SK-N-SH (cell line): ENCODE measurements at regions not wholly inside any gene's neighbourhood (a gene's known extent, or its start where the extent isn't known, plus 50 kb on each side); places are given as distances from the start of the nearest gene placed in this dataset.

Source experiments
- CHD2 ChIP-seq: fragments of 150-350 bp; IDR thresholded peaks from 2 replicates; pipeline ENCODE4 v1.6.1; 2018; ENCODE audit warnings: low read length; ENCODE audit not compliant: partially characterized antibody
- EP300 ChIP-seq, 2 experiments: IDR thresholded peaks; 2 replicates each; pipeline versions ENCODE4 v1.4.0 to v1.6.1; 2012; ENCODE audit warnings: borderline replicate concordance in 1 of 2, low read depth in 1 of 2, low read length in 1 of 2
- FOXJ3 ChIP-seq: sonication (generic); formaldehyde crosslinking; IDR thresholded peaks from 2 replicates; pipeline ENCODE4 v1.5.1; 2020; ENCODE audit warnings: mild to moderate bottlenecking, missing genetic modification reagents
- FOXM1 ChIP-seq: IDR thresholded peaks from 2 replicates; pipeline ENCODE4 v1.4.0; 2012; ENCODE audit warnings: low read depth, mild to moderate bottlenecking
- JUND ChIP-seq: IDR thresholded peaks from 2 replicates; pipeline ENCODE4 v1.4.0; 2012
- MAX ChIP-seq: IDR thresholded peaks from 2 replicates; pipeline ENCODE4 v1.4.0; 2012; ENCODE audit warnings: low read depth
- MEF2A ChIP-seq: IDR thresholded peaks from 2 replicates; pipeline ENCODE4 v1.4.0; 2012; ENCODE audit warnings: low read depth, borderline replicate concordance
- POLR2AphosphoS5 ChIP-seq: IDR thresholded peaks from 2 replicates; pipeline ENCODE4 v1.6.1; 2012; ENCODE audit warnings: low read depth, low read length
- RCOR1 ChIP-seq: fragments of 150-350 bp; IDR thresholded peaks from 2 replicates; pipeline ENCODE4 v1.6.1; 2017; ENCODE audit warnings: antibody characterized with exemption, low read length
- SIN3A ChIP-seq: IDR thresholded peaks from 2 replicates; pipeline ENCODE4 v1.6.1; 2012; ENCODE audit warnings: low read depth, mild to moderate bottlenecking, low read length, moderate library complexity, borderline replicate concordance
- TAF1 ChIP-seq: IDR thresholded peaks from 2 replicates; pipeline ENCODE4 v1.6.1; 2012; ENCODE audit warnings: low read depth, mild to moderate bottlenecking, low read length, moderate library complexity, borderline replicate concordance
- TF ChIP-seq, protein P1 (sequence below): fragments of 200-600 bp; sonication (generic); IDR thresholded peaks from 2 replicates; pipeline ENCODE4 v1.6.1; 2017; ENCODE audit warnings: antibody characterized with exemption, mild to moderate bottlenecking, moderate library complexity
- TF ChIP-seq, protein P2 (sequence below): IDR thresholded peaks from 2 replicates; pipeline ENCODE4 v1.6.1; 2012; ENCODE audit warnings: mild to moderate bottlenecking, low read depth, low read length, moderate library complexity
- TF ChIP-seq, protein P3 (sequence below): IDR thresholded peaks from 2 replicates; pipeline ENCODE4 v1.4.0; 2012; ENCODE audit warnings: low read depth, borderline replicate concordance

DNA sequence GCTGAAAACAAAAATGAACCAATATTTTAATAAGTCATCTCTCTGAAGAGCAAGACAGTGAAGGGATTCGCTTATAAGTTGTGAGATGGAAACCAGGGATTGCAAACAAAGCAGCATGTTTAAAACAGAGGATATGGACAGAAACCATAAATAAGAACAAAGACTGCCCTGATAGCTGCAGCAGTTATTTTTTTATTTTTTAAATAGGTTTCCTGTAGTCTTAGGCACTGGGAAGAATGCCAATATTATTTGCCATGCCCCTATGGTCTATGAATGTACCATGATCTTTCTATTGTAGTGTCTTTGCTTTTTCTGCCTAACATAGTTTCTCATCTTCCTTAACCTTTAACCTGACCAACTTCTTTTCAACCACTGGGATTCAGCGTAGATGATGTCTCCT, 1334.0 kb upstream of the NRXN1 start:
- TF ChIP-seq RCOR1 (no peak), SIN3A (no peak), MAX (no peak), POLR2AphosphoS5 (no peak), EP300 (IDR thresholded peaks at IDR 0.05; ENCODE audit: borderline replicate concordance in 1 of 2, low read depth in 1 of 2, low read length in 1 of 2) (no peak), FOXJ3 (CRISPR knock-in tag) (no peak), TAF1 (no peak), JUND (no peak), MEF2A (no peak), FOXM1 (no peak), CHD2 (no peak)
- TF ChIP-seq, protein P1, sequence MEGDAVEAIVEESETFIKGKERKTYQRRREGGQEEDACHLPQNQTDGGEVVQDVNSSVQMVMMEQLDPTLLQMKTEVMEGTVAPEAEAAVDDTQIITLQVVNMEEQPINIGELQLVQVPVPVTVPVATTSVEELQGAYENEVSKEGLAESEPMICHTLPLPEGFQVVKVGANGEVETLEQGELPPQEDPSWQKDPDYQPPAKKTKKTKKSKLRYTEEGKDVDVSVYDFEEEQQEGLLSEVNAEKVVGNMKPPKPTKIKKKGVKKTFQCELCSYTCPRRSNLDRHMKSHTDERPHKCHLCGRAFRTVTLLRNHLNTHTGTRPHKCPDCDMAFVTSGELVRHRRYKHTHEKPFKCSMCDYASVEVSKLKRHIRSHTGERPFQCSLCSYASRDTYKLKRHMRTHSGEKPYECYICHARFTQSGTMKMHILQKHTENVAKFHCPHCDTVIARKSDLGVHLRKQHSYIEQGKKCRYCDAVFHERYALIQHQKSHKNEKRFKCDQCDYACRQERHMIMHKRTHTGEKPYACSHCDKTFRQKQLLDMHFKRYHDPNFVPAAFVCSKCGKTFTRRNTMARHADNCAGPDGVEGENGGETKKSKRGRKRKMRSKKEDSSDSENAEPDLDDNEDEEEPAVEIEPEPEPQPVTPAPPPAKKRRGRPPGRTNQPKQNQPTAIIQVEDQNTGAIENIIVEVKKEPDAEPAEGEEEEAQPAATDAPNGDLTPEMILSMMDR: no peak
- TF ChIP-seq, protein P2, sequence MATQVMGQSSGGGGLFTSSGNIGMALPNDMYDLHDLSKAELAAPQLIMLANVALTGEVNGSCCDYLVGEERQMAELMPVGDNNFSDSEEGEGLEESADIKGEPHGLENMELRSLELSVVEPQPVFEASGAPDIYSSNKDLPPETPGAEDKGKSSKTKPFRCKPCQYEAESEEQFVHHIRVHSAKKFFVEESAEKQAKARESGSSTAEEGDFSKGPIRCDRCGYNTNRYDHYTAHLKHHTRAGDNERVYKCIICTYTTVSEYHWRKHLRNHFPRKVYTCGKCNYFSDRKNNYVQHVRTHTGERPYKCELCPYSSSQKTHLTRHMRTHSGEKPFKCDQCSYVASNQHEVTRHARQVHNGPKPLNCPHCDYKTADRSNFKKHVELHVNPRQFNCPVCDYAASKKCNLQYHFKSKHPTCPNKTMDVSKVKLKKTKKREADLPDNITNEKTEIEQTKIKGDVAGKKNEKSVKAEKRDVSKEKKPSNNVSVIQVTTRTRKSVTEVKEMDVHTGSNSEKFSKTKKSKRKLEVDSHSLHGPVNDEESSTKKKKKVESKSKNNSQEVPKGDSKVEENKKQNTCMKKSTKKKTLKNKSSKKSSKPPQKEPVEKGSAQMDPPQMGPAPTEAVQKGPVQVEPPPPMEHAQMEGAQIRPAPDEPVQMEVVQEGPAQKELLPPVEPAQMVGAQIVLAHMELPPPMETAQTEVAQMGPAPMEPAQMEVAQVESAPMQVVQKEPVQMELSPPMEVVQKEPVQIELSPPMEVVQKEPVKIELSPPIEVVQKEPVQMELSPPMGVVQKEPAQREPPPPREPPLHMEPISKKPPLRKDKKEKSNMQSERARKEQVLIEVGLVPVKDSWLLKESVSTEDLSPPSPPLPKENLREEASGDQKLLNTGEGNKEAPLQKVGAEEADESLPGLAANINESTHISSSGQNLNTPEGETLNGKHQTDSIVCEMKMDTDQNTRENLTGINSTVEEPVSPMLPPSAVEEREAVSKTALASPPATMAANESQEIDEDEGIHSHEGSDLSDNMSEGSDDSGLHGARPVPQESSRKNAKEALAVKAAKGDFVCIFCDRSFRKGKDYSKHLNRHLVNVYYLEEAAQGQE: no peak
- TF ChIP-seq, protein P3, sequence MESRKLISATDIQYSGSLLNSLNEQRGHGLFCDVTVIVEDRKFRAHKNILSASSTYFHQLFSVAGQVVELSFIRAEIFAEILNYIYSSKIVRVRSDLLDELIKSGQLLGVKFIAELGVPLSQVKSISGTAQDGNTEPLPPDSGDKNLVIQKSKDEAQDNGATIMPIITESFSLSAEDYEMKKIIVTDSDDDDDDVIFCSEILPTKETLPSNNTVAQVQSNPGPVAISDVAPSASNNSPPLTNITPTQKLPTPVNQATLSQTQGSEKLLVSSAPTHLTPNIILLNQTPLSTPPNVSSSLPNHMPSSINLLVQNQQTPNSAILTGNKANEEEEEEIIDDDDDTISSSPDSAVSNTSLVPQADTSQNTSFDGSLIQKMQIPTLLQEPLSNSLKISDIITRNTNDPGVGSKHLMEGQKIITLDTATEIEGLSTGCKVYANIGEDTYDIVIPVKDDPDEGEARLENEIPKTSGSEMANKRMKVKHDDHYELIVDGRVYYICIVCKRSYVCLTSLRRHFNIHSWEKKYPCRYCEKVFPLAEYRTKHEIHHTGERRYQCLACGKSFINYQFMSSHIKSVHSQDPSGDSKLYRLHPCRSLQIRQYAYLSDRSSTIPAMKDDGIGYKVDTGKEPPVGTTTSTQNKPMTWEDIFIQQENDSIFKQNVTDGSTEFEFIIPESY: no peak
